HFFc6 (cell line): ENCODE measurements at regions not wholly inside any gene's neighbourhood (a gene's known extent, or its start where the extent isn't known, plus 50 kb on each side); places are given as distances from the start of the nearest gene placed in this dataset.

ENCODE experiments used
- DNase-seq: peaks from one replicate; pipeline ENCODE4 v3.0.0-alpha.2; 2018
- H3K27ac Mint-ChIP-seq: 2 replicates; pipeline ENCODE4 v1.8.0; 2020; ENCODE audit warnings: mild to moderate bottlenecking, mixed read lengths
- H3K27me3 Mint-ChIP-seq: 2 replicates; pipeline ENCODE4 v1.8.0; 2021; ENCODE audit warnings: mild to moderate bottlenecking, moderate library complexity, mixed read lengths; ENCODE audit not compliant: insufficient read depth
- H3K36me3 Mint-ChIP-seq: 2 replicates; pipeline ENCODE4 v1.8.0; 2021; ENCODE audit warnings: low read depth, mixed read lengths
- H3K4me1 Mint-ChIP-seq: 2 replicates; pipeline ENCODE4 v1.8.0; 2020; ENCODE audit warnings: low read depth, mixed read lengths
- H3K4me3 Mint-ChIP-seq: 2 replicates; pipeline ENCODE4 v1.8.0; 2020; ENCODE audit warnings: mild to moderate bottlenecking, moderate library complexity, mixed read lengths
- H3K9me3 Mint-ChIP-seq: 2 replicates; pipeline ENCODE4 v1.8.0; 2020; ENCODE audit warnings: mild to moderate bottlenecking, mixed read lengths
- TF ChIP-seq, protein P1 (sequence below): fragments of 200-600 bp; sonication (generic); IDR thresholded peaks from 2 replicates; pipeline ENCODE4 v1.5.0; 2021; ENCODE audit warnings: antibody characterized with exemption, mild to moderate bottlenecking

DNA sequence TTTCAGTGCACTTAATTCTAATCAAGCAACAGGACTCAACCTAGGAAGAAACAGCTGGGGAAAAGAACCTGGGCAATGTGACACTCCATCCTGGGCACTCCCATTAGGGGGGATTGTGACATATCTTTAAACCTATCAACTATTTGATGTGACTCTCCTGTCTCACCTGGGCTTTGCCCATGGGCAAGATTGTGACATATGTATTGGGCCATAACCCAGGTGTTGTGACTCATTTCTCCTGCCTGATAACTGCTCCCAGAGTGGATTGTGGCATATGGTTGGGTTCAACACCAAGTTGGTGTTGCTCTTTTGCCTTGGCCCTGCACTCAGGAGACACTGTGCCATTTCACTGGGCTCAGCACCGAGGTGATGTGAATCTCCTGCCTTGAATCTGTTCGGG is 82.6 kb downstream of the ZNF723 start:
- no peak for DNase-seq
- TF ChIP-seq, protein P1, sequence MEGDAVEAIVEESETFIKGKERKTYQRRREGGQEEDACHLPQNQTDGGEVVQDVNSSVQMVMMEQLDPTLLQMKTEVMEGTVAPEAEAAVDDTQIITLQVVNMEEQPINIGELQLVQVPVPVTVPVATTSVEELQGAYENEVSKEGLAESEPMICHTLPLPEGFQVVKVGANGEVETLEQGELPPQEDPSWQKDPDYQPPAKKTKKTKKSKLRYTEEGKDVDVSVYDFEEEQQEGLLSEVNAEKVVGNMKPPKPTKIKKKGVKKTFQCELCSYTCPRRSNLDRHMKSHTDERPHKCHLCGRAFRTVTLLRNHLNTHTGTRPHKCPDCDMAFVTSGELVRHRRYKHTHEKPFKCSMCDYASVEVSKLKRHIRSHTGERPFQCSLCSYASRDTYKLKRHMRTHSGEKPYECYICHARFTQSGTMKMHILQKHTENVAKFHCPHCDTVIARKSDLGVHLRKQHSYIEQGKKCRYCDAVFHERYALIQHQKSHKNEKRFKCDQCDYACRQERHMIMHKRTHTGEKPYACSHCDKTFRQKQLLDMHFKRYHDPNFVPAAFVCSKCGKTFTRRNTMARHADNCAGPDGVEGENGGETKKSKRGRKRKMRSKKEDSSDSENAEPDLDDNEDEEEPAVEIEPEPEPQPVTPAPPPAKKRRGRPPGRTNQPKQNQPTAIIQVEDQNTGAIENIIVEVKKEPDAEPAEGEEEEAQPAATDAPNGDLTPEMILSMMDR: no peak
- no peak overlapping the region for H3K4me3 Mint-ChIP-seq
- H3K27ac Mint-ChIP-seq: no peak overlapping the region
- H3K4me1 Mint-ChIP-seq: no peaks in the 10 kb centered on the region
- no peaks in the 10 kb centered on the region; the same call in 1 of the 2 replicates for H3K27me3 Mint-ChIP-seq
- H3K36me3 Mint-ChIP-seq: peaks cover 1% of the 10 kb centered on the region; the same call in 1 of the 2 replicates
- peaks cover 50% of the 10 kb centered on the region for H3K9me3 Mint-ChIP-seq

DNA sequence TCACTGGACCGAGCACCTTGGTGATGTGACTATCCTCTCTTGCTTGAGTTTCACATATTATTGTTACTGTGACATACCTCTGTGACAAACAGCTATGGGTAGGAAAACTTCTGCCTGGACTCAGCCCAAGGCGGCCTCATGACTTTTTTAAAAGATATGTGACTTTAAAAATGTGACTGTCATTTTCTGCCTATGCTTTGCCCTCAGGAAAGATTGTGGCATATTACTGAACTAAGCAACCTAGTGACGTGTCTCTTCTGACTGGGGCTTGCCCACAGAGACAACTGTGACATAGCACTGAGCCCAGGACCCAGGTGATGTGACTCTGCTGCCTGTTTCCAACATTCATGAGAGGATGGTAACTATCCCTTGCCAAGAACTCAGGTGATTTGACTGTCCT is 84.8 kb downstream of the ZNF728 start:
- H3K9me3 Mint-ChIP-seq: peaks cover 54% of the 10 kb centered on the region
- no peak overlapping the region for H3K27ac Mint-ChIP-seq
- TF ChIP-seq, protein P1: no peak
- peaks cover 4% of the 10 kb centered on the region; the same call in 1 of the 2 replicates for H3K36me3 Mint-ChIP-seq
- H3K27me3 Mint-ChIP-seq: no peaks in the 10 kb centered on the region; the same call in 1 of the 2 replicates
- DNase-seq: no peak
- H3K4me3 Mint-ChIP-seq: no peak overlapping the region
- H3K4me1 Mint-ChIP-seq: no peaks in the 10 kb centered on the region

GRCh38 chr19:22919946-22920345 is 83.0 kb downstream of the ZNF728 start:
- Mint-ChIP-seq H3K27me3 (no peaks in the 10 kb centered on the region; the same call in 1 of the 2 replicates), H3K9me3 (peaks cover 61% of the 10 kb centered on the region), H3K27ac (no peak overlapping the region), H3K4me1 (no peaks in the 10 kb centered on the region), H3K36me3 (peaks cover 4% of the 10 kb centered on the region; the same call in 1 of the 2 replicates), H3K4me3 (no peak overlapping the region)
- no peak for DNase-seq
- TF ChIP-seq, protein P1: no peak
